ENCODE measurements at regions not wholly inside any gene's neighbourhood (a gene's known extent, or its start where the extent isn't known, plus 50 kb on each side); places are given as distances from the start of the nearest gene placed in this dataset.

DNA sequence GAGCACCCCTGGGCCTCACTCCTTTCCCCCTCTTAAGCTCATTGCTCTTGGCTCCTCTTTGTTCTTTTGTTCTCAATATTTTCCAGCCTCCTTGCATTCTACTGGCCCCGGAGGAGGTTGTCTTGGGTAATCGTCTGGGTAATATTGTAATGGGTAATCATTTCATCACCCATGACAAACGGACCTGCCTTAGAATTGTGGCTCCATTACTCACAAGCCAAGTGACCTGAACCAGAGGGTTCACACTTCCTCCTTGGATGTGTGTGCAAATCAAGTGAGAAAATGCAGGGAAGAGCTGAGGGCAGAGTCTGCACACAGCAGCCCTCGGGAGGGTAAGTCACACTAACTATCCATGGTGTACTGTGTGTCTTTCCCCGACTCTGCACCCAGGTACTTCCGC, 305.0 kb downstream of the BUD13 start:
- TF ChIP-seq, protein P1, sequence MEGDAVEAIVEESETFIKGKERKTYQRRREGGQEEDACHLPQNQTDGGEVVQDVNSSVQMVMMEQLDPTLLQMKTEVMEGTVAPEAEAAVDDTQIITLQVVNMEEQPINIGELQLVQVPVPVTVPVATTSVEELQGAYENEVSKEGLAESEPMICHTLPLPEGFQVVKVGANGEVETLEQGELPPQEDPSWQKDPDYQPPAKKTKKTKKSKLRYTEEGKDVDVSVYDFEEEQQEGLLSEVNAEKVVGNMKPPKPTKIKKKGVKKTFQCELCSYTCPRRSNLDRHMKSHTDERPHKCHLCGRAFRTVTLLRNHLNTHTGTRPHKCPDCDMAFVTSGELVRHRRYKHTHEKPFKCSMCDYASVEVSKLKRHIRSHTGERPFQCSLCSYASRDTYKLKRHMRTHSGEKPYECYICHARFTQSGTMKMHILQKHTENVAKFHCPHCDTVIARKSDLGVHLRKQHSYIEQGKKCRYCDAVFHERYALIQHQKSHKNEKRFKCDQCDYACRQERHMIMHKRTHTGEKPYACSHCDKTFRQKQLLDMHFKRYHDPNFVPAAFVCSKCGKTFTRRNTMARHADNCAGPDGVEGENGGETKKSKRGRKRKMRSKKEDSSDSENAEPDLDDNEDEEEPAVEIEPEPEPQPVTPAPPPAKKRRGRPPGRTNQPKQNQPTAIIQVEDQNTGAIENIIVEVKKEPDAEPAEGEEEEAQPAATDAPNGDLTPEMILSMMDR (IDR thresholded peaks at IDR 0.05): no peak
- TF ChIP-seq POLR2A (IDR thresholded peaks at IDR 0.05) (no peak), POLR2AphosphoS5 (IDR thresholded peaks at IDR 0.05) (no peak), EP300 (IDR thresholded peaks at IDR 0.05) (no peak)

Data from suprapubic skin (tissue), 4 donors.